Activated T-helper 1 cell treated with anti-CD3 and anti-CD28 coated beads, Interleukin-12 subunit alpha, Interleukin-12 subunit beta, Interleukin-2, Interleukin-4 antibody, amounts not matched to agents 30 ng/mL and 10 ng/mL and 1 ng/mL, durations not matched to agents 14 hours and 24 hours and 36 hours (primary cell): ENCODE measurements at regions not wholly inside any gene's neighbourhood (a gene's known extent, or its start where the extent isn't known, plus 50 kb on each side); places are given as distances from the start of the nearest gene placed in this dataset.
"Not testable (repeated sequence)": the region's sequence is repeated elsewhere in the genome, so short reads cannot be mapped to it uniquely, and the experiment has no call there.

Experiments used
- DNase-seq: peaks from one replicate; pipeline ENCODE4 v3.0.0; 2021; ENCODE audit warnings: low spot score
- H3K27ac Mint-ChIP-seq: one replicate; pipeline ENCODE4 v1.8.0; 2021; ENCODE audit warnings: mild to moderate bottlenecking, mixed read lengths
- H3K27me3 Mint-ChIP-seq: one replicate; pipeline ENCODE4 v1.8.0; 2022; ENCODE audit warnings: mild to moderate bottlenecking, moderate library complexity, mixed read lengths; ENCODE audit not compliant: insufficient read depth
- H3K36me3 Mint-ChIP-seq: one replicate; pipeline ENCODE4 v1.8.0; 2021; ENCODE audit warnings: low read depth, mixed read lengths
- H3K4me1 Mint-ChIP-seq: one replicate; pipeline ENCODE4 v1.8.0; 2021; ENCODE audit warnings: low read depth, mixed read lengths
- H3K4me3 Mint-ChIP-seq: one replicate; pipeline ENCODE4 v1.8.0; 2021; ENCODE audit warnings: mild to moderate bottlenecking, moderate library complexity, mixed read lengths
- H3K9me3 Mint-ChIP-seq: one replicate; pipeline ENCODE4 v1.8.0; 2021; ENCODE audit warnings: mixed read lengths
- intact Hi-C: fragments of 100-400 bp; cut with micrococcal nuclease; formaldehyde crosslinking; loops from one replicate; pipeline ENCODE4 v1.15.1; 2024

DNA sequence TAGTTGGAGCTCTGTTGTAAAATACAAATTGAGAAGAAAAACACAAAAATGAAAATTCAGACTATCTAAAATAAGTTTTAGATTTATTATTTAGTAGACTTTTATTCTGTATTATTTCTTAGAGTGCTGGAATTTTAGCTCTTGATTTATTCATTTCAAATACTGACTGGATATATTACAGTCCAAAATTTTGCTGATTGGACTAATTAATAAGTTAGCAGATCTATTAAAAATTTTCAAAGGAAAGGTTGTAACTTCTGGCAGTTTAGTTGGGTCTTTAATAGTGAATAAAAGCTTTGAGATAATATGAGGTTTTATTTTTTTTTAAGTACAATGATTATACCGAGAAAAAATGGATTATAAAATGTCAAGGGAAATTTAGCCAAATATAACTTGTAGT, 1224.9 kb upstream of the SPRY2 start:
- Mint-ChIP-seq H3K4me3 (no peak overlapping the region), H3K27me3 (no peaks in the 10 kb centered on the region), H3K4me1 (no peaks in the 10 kb centered on the region), H3K36me3 (no peaks in the 10 kb centered on the region), H3K9me3 (peaks cover 7% of the 10 kb centered on the region), H3K27ac (no peak overlapping the region)
- intact Hi-C loops, result no loop called here
- DNase-seq, result no peak

DNA sequence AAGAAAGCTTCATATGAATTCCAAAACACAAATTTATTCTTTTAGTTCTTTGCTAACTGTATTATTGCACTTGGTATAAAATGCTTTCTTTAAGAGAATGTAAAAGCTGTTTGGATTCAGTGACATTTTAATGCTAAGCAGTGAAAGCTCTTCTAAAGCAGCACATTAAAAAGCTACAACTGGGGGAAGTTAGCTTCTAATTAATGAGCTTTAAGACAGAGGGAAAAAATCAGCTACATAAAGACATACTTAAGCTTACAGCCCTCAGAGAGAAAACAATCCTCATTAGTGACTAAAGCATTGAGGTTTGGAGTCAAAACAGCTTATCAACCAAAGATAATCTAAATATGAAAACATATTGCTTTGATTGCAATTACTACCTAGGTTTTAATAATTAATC, 1222.2 kb upstream of the SPRY2 start:
- Mint-ChIP-seq H3K4me1 (no peaks in the 10 kb centered on the region), H3K27me3 (no peaks in the 10 kb centered on the region), H3K4me3 (no peak overlapping the region), H3K36me3 (no peaks in the 10 kb centered on the region), H3K27ac (no peak overlapping the region), H3K9me3 (peaks cover 4% of the 10 kb centered on the region)
- DNase-seq, result no peak
- intact Hi-C loops, result no loop called here

DNA sequence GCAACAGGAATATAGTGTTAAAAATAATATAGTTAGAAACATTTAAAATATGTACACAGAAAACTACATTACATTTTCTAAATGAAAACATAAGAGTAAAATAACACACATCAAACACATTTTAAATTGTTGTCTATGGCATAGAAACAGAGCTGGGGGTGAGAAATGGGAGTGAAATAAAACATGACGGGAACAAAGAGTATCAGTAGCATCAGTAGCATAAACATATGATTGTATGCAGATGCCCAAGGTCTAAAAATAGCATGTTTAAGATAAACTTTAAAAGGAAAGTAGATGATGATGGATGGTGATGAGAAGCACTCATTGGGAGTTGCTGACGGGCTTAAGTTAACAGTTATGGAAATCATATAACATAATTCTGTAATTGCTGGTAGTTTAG, 1221.7 kb upstream of the SPRY2 start:
- Mint-ChIP-seq H3K27me3 (no peaks in the 10 kb centered on the region), H3K9me3 (peaks cover 4% of the 10 kb centered on the region), H3K36me3 (no peaks in the 10 kb centered on the region), H3K27ac (no peak overlapping the region), H3K4me1 (no peaks in the 10 kb centered on the region), H3K4me3 (no peak overlapping the region)
- intact Hi-C loops, result no loop called here
- DNase-seq, result no peak

DNA sequence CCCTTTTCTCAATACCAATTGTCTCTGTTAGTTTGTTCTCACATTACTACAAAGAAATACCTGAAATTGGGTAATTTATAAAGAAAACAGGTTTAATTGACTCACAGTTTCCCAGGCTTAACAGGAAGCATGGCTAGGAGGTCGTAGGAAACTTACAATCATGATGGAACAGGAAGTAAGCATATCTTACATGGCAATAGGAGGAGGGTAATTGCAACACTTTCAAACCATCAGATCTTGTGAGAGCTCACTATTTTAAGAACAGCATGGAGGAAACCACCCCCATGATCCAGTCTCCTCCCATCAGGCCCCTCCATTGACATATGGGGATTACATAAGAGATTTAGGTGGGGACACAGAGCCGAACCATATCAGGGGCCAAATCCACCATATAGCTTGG, 1210.1 kb upstream of the SPRY2 start:
- Mint-ChIP-seq H3K27ac (no peak overlapping the region), H3K27me3 (no peaks in the 10 kb centered on the region), H3K4me1 (no peaks in the 10 kb centered on the region), H3K4me3 (no peak overlapping the region), H3K36me3 (no peaks in the 10 kb centered on the region), H3K9me3 (peaks cover 25% of the 10 kb centered on the region)
- DNase-seq, result no peak
- intact Hi-C loops, result no loop called here

DNA sequence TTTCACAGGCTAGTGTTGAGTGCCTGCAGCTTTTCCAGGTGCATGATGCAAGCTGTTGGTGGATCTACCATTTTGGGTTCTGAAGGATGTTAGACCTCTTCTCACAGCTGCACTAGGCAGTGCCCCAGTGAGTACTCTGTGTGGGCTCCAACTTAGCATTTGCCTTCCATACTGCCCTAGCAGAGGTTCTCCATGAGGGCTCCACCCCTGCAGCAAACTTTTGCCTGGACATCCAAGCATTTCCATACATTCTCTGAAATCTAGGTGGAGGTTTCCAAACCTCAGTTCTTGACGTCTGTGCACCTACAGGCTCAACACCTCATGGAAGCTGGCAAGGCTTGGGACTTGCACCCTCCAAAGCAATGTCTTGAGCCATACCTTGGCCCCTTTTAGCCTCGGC, 1205.4 kb upstream of the SPRY2 start:
- H3K27ac Mint-ChIP-seq, H3K4me1 Mint-ChIP-seq, H3K4me3 Mint-ChIP-seq, intact Hi-C loops, H3K27me3 Mint-ChIP-seq, DNase-seq, H3K36me3 Mint-ChIP-seq: not testable (repeated sequence)
- H3K9me3 Mint-ChIP-seq, result peaks cover 24% of the 10 kb centered on the region

DNA sequence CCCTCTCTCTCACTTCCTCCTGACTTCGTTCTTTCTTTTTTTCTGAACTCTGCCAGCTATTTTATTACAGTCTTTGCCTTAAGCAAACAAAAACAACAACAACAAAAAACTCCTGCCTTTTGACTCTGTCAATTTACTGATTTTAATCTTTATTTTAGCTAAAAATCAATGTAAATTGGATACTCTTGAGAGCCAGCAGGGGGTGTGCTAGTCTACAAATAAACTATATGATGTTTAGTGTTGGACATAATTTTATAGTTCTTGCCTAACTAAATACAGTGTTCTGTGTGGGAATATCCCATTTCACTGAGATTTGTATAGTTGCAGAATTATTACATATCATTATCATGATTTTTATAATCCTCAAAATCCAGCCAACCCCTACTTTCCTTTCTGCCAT, 1199.9 kb upstream of the SPRY2 start:
- H3K27ac Mint-ChIP-seq, result no peak overlapping the region
- DNase-seq, result no peak
- H3K4me1 Mint-ChIP-seq, result no peaks in the 10 kb centered on the region
- intact Hi-C loops, result no loop called here
- no peaks in the 10 kb centered on the region for H3K36me3 Mint-ChIP-seq
- H3K9me3 Mint-ChIP-seq, result peaks cover 17% of the 10 kb centered on the region
- H3K4me3 Mint-ChIP-seq, result no peak overlapping the region
- no peaks in the 10 kb centered on the region for H3K27me3 Mint-ChIP-seq

DNA sequence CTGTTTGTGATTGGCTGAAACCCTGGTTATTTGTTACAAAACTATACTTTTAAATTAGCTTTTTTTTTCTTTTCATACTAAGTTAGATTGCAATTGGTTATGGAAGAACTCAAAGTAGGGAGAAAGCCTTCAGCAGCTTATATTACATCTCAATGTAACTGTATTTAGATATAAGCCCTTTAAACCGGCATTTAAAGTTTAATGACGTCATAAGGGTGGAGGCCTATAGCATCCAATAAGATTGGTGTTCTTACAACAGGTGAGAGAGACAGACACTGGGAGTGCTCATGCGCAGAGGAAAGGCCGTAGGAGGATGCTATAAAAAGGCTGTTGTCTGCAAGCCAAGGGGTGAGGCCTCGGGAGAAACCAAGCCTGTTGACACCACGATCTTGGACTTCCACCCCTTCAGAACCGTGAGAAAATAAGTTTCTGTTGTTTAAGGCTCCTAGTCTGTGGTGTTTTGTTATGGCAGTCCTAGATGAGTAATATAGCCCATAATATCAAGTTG, 1198.8 kb upstream of the SPRY2 start:
- H3K27me3 Mint-ChIP-seq, result no peaks in the 10 kb centered on the region
- intact Hi-C loops, result no loop called here
- no peaks in the 10 kb centered on the region for H3K4me1 Mint-ChIP-seq
- H3K36me3 Mint-ChIP-seq, result no peaks in the 10 kb centered on the region
- DNase-seq, result no peak
- no peak overlapping the region for H3K4me3 Mint-ChIP-seq
- no peak overlapping the region for H3K27ac Mint-ChIP-seq
- peaks cover 21% of the 10 kb centered on the region for H3K9me3 Mint-ChIP-seq

DNA sequence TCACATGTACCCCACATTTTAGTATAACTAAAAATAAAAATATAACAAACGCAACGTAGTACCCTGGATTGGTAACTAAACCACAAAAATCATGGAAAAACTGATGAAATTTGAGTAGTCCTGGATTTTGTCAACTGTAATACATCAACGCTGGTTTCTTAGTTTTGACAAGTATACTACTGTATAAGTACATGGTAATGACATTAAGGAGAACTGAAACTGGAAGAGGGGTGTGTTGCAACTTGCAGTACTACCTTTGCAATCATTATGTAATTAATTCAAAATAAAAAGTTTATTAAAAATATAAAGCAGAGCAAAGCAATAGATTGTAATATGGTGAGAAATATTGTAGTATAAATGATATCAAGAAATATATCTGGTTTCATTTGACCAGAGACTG, 1158.0 kb upstream of the SPRY2 start:
- intact Hi-C loops, result no loop called here
- DNase-seq, result no peak
- peaks cover 25% of the 10 kb centered on the region for H3K9me3 Mint-ChIP-seq

DNA sequence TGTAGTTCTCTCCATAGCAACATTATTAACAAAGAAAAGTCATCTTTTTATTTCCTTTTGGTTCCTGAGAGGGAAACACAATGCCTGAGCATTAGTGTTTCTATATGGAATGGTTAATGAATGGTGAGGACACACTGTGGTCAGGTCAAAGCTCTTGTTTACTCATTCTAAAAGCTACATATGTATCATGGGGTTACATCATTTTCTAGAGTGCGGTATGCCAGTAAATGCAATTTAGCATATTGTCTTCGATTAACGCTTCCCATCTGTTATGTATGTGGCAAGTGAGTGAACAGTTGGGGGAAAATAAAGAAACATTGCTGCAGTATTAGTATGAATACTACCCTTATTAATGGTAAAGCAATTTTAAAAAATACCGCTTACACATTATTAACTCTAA, 1152.2 kb upstream of the SPRY2 start:
- H3K27me3 Mint-ChIP-seq, result no peaks in the 10 kb centered on the region
- H3K9me3 Mint-ChIP-seq, result peaks cover 18% of the 10 kb centered on the region
- H3K4me1 Mint-ChIP-seq, result no peaks in the 10 kb centered on the region
- intact Hi-C loops, result no loop called here
- no peaks in the 10 kb centered on the region for H3K36me3 Mint-ChIP-seq
- no peak for DNase-seq
- H3K4me3 Mint-ChIP-seq, result no peak overlapping the region
- no peak overlapping the region for H3K27ac Mint-ChIP-seq

More for the DNA sequence above, 1158.0 kb upstream of the SPRY2 start:
- Mint-ChIP-seq H3K4me3 (no peak overlapping the region), H3K27me3 (no peaks in the 10 kb centered on the region), H3K27ac (no peak overlapping the region), H3K36me3 (no peaks in the 10 kb centered on the region), H3K4me1 (no peaks in the 10 kb centered on the region)

DNA sequence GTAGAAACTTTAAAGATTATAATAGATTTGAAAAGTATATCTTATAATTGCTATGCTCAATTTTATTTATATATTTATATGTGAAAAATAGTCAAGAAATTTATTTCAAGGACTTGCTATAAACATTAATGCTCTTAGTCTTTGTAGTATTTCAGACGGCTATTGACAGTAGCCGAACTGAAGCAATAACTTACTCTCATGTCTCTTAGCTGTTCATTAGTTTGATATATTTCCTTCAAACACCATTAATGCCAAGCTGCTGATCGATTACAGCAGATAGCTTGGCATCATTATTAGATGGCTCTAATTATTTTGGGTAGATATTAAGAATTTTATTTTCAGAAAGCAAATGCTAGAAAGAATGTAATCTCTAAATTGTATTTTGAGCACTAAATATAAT, 1151.5 kb upstream of the SPRY2 start:
- no peak overlapping the region for H3K4me3 Mint-ChIP-seq
- DNase-seq, result no peak
- H3K4me1 Mint-ChIP-seq, result no peaks in the 10 kb centered on the region
- peaks cover 16% of the 10 kb centered on the region for H3K9me3 Mint-ChIP-seq
- no peaks in the 10 kb centered on the region for H3K27me3 Mint-ChIP-seq
- no peak overlapping the region for H3K27ac Mint-ChIP-seq
- no peaks in the 10 kb centered on the region for H3K36me3 Mint-ChIP-seq
- intact Hi-C loops, result no loop called here

DNA sequence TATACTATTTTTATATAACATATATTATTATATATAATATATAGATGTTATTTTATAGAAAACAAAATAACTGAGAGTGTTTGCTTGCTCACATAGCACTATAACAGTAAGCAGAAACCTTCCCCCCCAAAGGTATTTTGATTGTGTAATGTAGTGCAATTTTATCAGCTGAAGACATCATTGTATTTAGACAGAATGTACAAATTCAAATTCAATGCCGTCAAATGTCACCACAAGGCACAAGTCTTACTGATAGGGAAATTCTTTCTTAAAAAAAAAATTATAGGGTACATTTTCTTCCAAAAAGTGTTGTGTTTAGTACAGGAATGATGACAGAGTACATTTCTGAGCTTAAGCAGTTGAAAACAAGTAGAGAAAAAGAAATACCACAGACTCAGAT, 1147.1 kb upstream of the SPRY2 start:
- Mint-ChIP-seq H3K36me3 (no peaks in the 10 kb centered on the region), H3K4me1 (no peaks in the 10 kb centered on the region), H3K4me3 (no peak overlapping the region), H3K27ac (no peak overlapping the region), H3K27me3 (no peaks in the 10 kb centered on the region), H3K9me3 (no peaks in the 10 kb centered on the region)
- intact Hi-C loops, result no loop called here
- DNase-seq, result no peak

DNA sequence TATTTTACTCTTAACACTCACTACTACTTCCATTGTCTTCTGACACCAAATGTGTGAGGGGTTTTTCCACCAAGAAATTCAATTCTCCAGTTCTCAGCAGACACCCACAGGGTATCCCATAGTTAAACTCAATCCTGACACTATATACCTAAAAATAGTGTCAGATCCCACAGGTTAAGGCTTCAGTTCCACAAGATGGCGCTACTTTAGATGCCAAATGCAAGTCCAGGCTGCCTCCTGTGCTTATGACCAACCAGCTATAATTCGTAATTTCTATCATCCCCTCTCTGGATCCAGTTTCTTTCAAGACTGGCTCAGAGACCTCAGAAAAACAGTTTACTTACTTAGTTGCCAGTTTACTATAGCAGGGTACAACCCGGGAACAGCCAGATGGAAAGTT, 1146.2 kb upstream of the SPRY2 start:
- H3K27ac Mint-ChIP-seq, result no peak overlapping the region
- no peak for DNase-seq
- no peaks in the 10 kb centered on the region for H3K27me3 Mint-ChIP-seq
- intact Hi-C loops, result no loop called here
- H3K4me1 Mint-ChIP-seq, result no peaks in the 10 kb centered on the region
- H3K9me3 Mint-ChIP-seq, result no peaks in the 10 kb centered on the region
- no peaks in the 10 kb centered on the region for H3K36me3 Mint-ChIP-seq
- H3K4me3 Mint-ChIP-seq, result no peak overlapping the region

DNA sequence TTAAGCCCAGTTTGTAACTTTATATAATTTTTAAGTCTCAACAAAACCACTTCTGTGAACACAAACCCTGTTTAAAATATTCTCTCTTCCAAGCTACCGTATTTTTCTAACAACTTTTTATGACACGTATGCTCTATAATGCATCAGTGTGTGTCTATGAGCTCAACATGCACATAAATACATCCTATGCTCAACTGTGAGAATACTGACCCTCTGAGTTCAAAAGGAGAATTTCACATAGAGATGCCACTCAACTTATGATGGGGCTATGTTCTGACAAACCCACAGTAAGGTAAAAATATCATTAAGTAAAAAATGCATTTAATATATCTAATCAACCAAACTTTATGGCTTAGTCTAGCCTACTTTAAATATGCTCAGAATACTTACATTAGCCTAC, 1139.7 kb upstream of the SPRY2 start:
- DNase-seq, result no peak
- no peak overlapping the region for H3K4me3 Mint-ChIP-seq
- no peaks in the 10 kb centered on the region for H3K27me3 Mint-ChIP-seq
- H3K9me3 Mint-ChIP-seq, result no peaks in the 10 kb centered on the region
- no peaks in the 10 kb centered on the region for H3K4me1 Mint-ChIP-seq
- no peaks in the 10 kb centered on the region for H3K36me3 Mint-ChIP-seq
- intact Hi-C loops, result no loop called here
- H3K27ac Mint-ChIP-seq, result no peak overlapping the region

DNA sequence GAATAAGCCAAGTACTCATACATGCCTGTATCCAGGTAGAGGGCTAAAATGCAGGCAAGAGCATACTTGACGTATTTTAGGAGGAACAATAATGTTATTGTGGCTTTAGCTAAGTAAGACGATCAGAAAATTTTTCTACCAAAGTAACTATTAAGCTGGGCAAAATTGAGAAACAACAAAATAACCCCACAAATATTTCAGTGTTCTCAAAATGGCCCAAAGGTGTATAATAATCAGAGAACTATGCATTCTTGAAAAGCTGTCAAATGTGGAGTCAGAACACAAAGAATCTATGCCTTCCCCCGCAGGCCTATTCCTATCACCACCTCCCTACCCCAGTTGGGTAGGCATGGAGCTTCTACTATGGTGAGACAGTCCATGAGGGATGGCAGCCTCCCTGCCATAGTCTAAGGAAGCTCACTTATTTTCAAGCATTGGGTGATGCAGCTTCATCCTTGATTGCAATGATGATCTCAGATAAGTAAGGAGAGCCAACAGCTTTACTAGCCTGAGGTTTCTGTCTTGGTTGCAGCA, 1132.5 kb upstream of the SPRY2 start:
- Mint-ChIP-seq H3K36me3 (no peaks in the 10 kb centered on the region), H3K9me3 (peaks cover 16% of the 10 kb centered on the region), H3K4me1 (no peaks in the 10 kb centered on the region), H3K4me3 (no peak overlapping the region), H3K27me3 (no peaks in the 10 kb centered on the region), H3K27ac (no peak overlapping the region)
- intact Hi-C loops, result no loop called here
- no peak for DNase-seq
